HG03025 (cell line): ENCODE measurements at regions not wholly inside any gene's neighbourhood (a gene's known extent, or its start where the extent isn't known, plus 50 kb on each side); places are given as distances from the start of the nearest gene placed in this dataset.
"Not testable (repeated sequence)": the region's sequence is repeated elsewhere in the genome, so short reads cannot be mapped to it uniquely, and the experiment has no call there.

Source experiments
- ATAC-seq: cut with Tn5 transposase; IDR thresholded peaks from one replicate; pipeline ENCODE4 v1.9.1; 2021; ENCODE audit warnings: mild to moderate bottlenecking, moderate library complexity; ENCODE audit not compliant: unreplicated experiment, low FRiP score

- ATAC-seq, result no peak
These were observed 1729.3 kb downstream of the C4orf33 start for GRCh38 chr4:130825284-130825683.

GRCh38 chr4:130850019-130850524 lies 1754.1 kb downstream of the C4orf33 start:
- ATAC-seq, result no peak

GRCh38 chr4:130851107-130851506 lies 1755.2 kb downstream of the C4orf33 start:
- ATAC-seq, result no peak

GRCh38 chr4:130851932-130852331 lies 1756.0 kb downstream of the C4orf33 start:
- no peak for ATAC-seq

- ATAC-seq, result no peak
These were observed 1759.6 kb downstream of the C4orf33 start for GRCh38 chr4:130855533-130855932.

GRCh38 chr4:130859991-130860390 lies 1764.0 kb downstream of the C4orf33 start:
- ATAC-seq, result no peak

GRCh38 chr4:130896920-130897319 lies 1801.0 kb downstream of the C4orf33 start:
- no peak for ATAC-seq

- no peak for ATAC-seq
These were observed 1805.4 kb downstream of the C4orf33 start for GRCh38 chr4:130901321-130901720.

GRCh38 chr4:130922955-130923354 lies 1827.0 kb downstream of the C4orf33 start:
- ATAC-seq, result no peak

GRCh38 chr4:130955520-130955919 lies 1859.6 kb downstream of the C4orf33 start:
- no peak for ATAC-seq

GRCh38 chr4:130985371-130985770 lies 1889.4 kb downstream of the C4orf33 start:
- ATAC-seq, result no peak

- no peak for ATAC-seq
These were observed 1900.0 kb downstream of the C4orf33 start for GRCh38 chr4:130995988-130996387.

GRCh38 chr4:131001371-131001770 lies 1905.4 kb downstream of the C4orf33 start:
- no peak for ATAC-seq

GRCh38 chr4:131002132-131002531 lies 1906.2 kb downstream of the C4orf33 start:
- ATAC-seq, result no peak

- ATAC-seq, result no peak
These were observed 1910.4 kb downstream of the C4orf33 start for GRCh38 chr4:131006388-131006787.

GRCh38 chr4:131011961-131012360 lies 1916.0 kb downstream of the C4orf33 start:
- not testable (repeated sequence) for ATAC-seq

GRCh38 chr4:131013226-131013625 lies 1917.3 kb downstream of the C4orf33 start:
- ATAC-seq, result no peak

GRCh38 chr4:131026771-131027170 lies 1930.8 kb downstream of the C4orf33 start:
- no peak for ATAC-seq

GRCh38 chr4:131044368-131044767 lies 1948.4 kb downstream of the C4orf33 start:
- no peak for ATAC-seq

GRCh38 chr4:131046821-131047220 lies 1950.9 kb downstream of the C4orf33 start:
- ATAC-seq, result no peak

GRCh38 chr4:131052646-131053045 lies 1956.7 kb downstream of the C4orf33 start:
- no peak for ATAC-seq

GRCh38 chr4:131054489-131055019 lies 1958.6 kb downstream of the C4orf33 start:
- no peak for ATAC-seq

GRCh38 chr4:131061734-131062133 lies 1965.8 kb downstream of the C4orf33 start:
- ATAC-seq, result no peak
